ENCODE measurements at regions not wholly inside any gene's neighbourhood (a gene's known extent, or its start where the extent isn't known, plus 50 kb on each side); places are given as distances from the start of the nearest gene placed in this dataset.

DNA sequence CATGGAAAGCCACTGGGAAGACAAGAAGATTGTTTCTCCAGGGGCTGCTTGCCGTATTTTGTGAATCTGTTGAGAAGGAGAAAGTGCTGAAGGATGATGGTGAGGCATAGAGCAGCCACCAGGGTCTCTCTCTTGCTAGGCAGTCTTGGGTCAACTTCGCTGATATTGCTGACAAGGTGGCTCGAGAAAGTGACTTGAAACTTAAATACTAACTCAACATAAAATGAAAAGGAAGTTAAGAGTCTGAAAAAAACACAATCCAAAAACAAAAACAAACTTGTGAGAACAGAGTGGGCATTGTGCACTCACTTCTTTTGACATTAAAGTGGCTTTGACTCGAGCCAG, 90.1 kb downstream of the CHST2 start:
- Histone ChIP-seq H4K20me1 (ENCODE audit: insufficient read depth, low read length) (no peaks in the 10 kb centered on the region), H2AFZ (ENCODE audit: low read depth, low read length) (no peak overlapping the region), H3K4me2 (ENCODE audit: low read length) (no peak overlapping the region), H3K27me3 (ENCODE audit: insufficient read depth, low read length) (no peaks in the 10 kb centered on the region), H3K4me1 (ENCODE audit: insufficient read depth, low read length) (peaks cover 3% of the 10 kb centered on the region), H3K9me3 (ENCODE audit: insufficient read depth, low read depth, low read length) (no peaks in the 10 kb centered on the region), H3K4me3 (ENCODE audit: insufficient read depth, low read depth, low read length) (no peak overlapping the region), H3K27ac (ENCODE audit: low read depth, low read length) (no peak overlapping the region), H3K9ac (ENCODE audit: low read length) (no peak overlapping the region), H3K36me3 (ENCODE audit: insufficient read depth, low read length) (no peaks in the 10 kb centered on the region), H3K79me2 (ENCODE audit: insufficient read depth, low read length) (no peaks in the 10 kb centered on the region)
- H3K27me3 Mint-ChIP-seq (ENCODE audit: low read depth, unreplicated experiment) = peaks cover 3% of the 10 kb centered on the region
- H3K4me3 Mint-ChIP-seq (ENCODE audit: unreplicated experiment) = no peak overlapping the region
- H3K36me3 Mint-ChIP-seq (ENCODE audit: low read depth, unreplicated experiment) = peaks cover 2% of the 10 kb centered on the region
- TF ChIP-seq, protein P1, sequence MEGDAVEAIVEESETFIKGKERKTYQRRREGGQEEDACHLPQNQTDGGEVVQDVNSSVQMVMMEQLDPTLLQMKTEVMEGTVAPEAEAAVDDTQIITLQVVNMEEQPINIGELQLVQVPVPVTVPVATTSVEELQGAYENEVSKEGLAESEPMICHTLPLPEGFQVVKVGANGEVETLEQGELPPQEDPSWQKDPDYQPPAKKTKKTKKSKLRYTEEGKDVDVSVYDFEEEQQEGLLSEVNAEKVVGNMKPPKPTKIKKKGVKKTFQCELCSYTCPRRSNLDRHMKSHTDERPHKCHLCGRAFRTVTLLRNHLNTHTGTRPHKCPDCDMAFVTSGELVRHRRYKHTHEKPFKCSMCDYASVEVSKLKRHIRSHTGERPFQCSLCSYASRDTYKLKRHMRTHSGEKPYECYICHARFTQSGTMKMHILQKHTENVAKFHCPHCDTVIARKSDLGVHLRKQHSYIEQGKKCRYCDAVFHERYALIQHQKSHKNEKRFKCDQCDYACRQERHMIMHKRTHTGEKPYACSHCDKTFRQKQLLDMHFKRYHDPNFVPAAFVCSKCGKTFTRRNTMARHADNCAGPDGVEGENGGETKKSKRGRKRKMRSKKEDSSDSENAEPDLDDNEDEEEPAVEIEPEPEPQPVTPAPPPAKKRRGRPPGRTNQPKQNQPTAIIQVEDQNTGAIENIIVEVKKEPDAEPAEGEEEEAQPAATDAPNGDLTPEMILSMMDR (IDR thresholded peaks at IDR 0.05; ENCODE audit: insufficient read depth, low read depth, low read length) = no peak
- no peak for TF ChIP-seq EZH2 (IDR thresholded peaks at IDR 0.05; ENCODE audit: insufficient read depth, low read length)
- DNase-seq (ENCODE audit: low read depth) (no peak), FAIRE-seq (no peak)
- H3K27ac Mint-ChIP-seq (ENCODE audit: unreplicated experiment) = no peak overlapping the region
- peaks cover 19% of the 10 kb centered on the region for H3K4me1 Mint-ChIP-seq (ENCODE audit: low read depth, unreplicated experiment)
- peaks cover 5% of the 10 kb centered on the region for H3K9me3 Mint-ChIP-seq (ENCODE audit: unreplicated experiment)

DNA sequence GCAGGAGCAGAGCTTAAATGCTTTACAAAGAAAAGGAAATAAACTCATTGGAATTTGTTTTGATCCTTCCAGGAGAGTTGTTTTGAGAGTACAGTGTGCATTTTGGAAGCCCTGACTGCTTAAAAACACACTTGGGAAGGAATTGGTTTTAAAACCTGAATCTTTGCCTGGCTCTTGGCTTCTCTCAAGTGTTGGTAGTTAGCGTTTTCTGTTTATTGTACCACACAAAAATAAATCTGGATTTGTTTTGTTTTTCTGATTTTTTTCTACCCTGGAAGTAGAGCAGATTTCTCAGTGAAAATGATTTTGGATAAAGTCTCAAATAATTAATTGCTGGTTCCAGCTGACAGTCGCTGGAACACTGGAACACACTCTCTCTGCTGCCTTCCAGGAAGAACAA, 90.6 kb downstream of the CHST2 start:
- no peak overlapping the region for H3K27ac ChIP-seq (ENCODE audit: low read depth, low read length)
- no peak overlapping the region for H3K4me3 Mint-ChIP-seq (ENCODE audit: unreplicated experiment)
- peaks cover 2% of the 10 kb centered on the region for H3K36me3 Mint-ChIP-seq (ENCODE audit: low read depth, unreplicated experiment)
- no peak for TF ChIP-seq EZH2 (IDR thresholded peaks at IDR 0.05; ENCODE audit: insufficient read depth, low read length)
- TF ChIP-seq, protein P1 (IDR thresholded peaks at IDR 0.05; ENCODE audit: insufficient read depth, low read depth, low read length) = no peak
- H3K79me2 ChIP-seq (ENCODE audit: insufficient read depth, low read length) = no peaks in the 10 kb centered on the region
- H3K9ac ChIP-seq (ENCODE audit: low read length) = no peak overlapping the region
- no peak overlapping the region for H3K27ac Mint-ChIP-seq (ENCODE audit: unreplicated experiment)
- FAIRE-seq = no peak
- no peak overlapping the region for H3K4me2 ChIP-seq (ENCODE audit: low read length)
- peaks cover 5% of the 10 kb centered on the region for H3K9me3 Mint-ChIP-seq (ENCODE audit: unreplicated experiment)
- peaks cover 3% of the 10 kb centered on the region for H3K27me3 Mint-ChIP-seq (ENCODE audit: low read depth, unreplicated experiment)
- no peak for DNase-seq (ENCODE audit: low read depth)
- no peaks in the 10 kb centered on the region for H3K9me3 ChIP-seq (ENCODE audit: insufficient read depth, low read depth, low read length)
- no peak overlapping the region for H3K4me3 ChIP-seq (ENCODE audit: insufficient read depth, low read depth, low read length)
- no peaks in the 10 kb centered on the region for H3K36me3 ChIP-seq (ENCODE audit: insufficient read depth, low read length)
- peaks cover 3% of the 10 kb centered on the region for H3K4me1 ChIP-seq (ENCODE audit: insufficient read depth, low read length)
- H2AFZ ChIP-seq (ENCODE audit: low read depth, low read length) = no peak overlapping the region
- H3K4me1 Mint-ChIP-seq (ENCODE audit: low read depth, unreplicated experiment) = peaks cover 19% of the 10 kb centered on the region
- H4K20me1 ChIP-seq (ENCODE audit: insufficient read depth, low read length) = no peaks in the 10 kb centered on the region
- no peaks in the 10 kb centered on the region for H3K27me3 ChIP-seq (ENCODE audit: insufficient read depth, low read length)

DNA sequence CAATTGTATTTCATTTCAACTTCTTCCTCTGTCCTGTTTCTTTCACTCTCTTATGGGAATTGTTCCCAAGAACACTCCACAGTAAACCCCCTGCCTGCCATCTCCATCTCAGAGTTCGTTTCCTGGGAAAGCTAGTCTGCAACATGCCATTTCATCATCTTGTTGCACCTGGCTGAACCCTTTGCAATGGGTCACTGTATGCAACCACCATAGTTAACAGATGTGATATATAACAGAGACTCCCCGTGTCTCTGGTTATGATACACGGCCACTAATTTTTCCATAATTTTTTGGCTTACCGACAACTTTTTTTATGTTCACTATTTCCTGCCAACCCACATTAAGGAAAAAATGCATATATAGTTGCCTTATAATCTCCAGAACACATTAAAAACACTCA, 95.5 kb downstream of the CHST2 start:
- DNase-seq (ENCODE audit: low read depth) = no peak
- Histone ChIP-seq H3K36me3 (ENCODE audit: insufficient read depth, low read length) (no peaks in the 10 kb centered on the region), H3K27ac (ENCODE audit: low read depth, low read length) (no peak overlapping the region), H3K4me1 (ENCODE audit: insufficient read depth, low read length) (no peaks in the 10 kb centered on the region), H3K79me2 (ENCODE audit: insufficient read depth, low read length) (no peaks in the 10 kb centered on the region), H3K27me3 (ENCODE audit: insufficient read depth, low read length) (peaks cover 3% of the 10 kb centered on the region), H4K20me1 (ENCODE audit: insufficient read depth, low read length) (no peaks in the 10 kb centered on the region), H3K4me2 (ENCODE audit: low read length) (no peak overlapping the region), H3K9me3 (ENCODE audit: insufficient read depth, low read depth, low read length) (no peaks in the 10 kb centered on the region), H2AFZ (ENCODE audit: low read depth, low read length) (no peak overlapping the region), H3K9ac (ENCODE audit: low read length) (no peak overlapping the region), H3K4me3 (ENCODE audit: insufficient read depth, low read depth, low read length) (no peak overlapping the region)
- peaks cover 4% of the 10 kb centered on the region for H3K9me3 Mint-ChIP-seq (ENCODE audit: unreplicated experiment)
- FAIRE-seq = no peak
- H3K27ac Mint-ChIP-seq (ENCODE audit: unreplicated experiment) = no peak overlapping the region
- peaks cover 3% of the 10 kb centered on the region for H3K27me3 Mint-ChIP-seq (ENCODE audit: low read depth, unreplicated experiment)
- TF ChIP-seq EZH2 (IDR thresholded peaks at IDR 0.05; ENCODE audit: insufficient read depth, low read length) = no peak
- TF ChIP-seq, protein P1 (IDR thresholded peaks at IDR 0.05; ENCODE audit: insufficient read depth, low read depth, low read length) = no peak
- H3K4me3 Mint-ChIP-seq (ENCODE audit: unreplicated experiment) = no peak overlapping the region
- no peaks in the 10 kb centered on the region for H3K36me3 Mint-ChIP-seq (ENCODE audit: low read depth, unreplicated experiment)
- H3K4me1 Mint-ChIP-seq (ENCODE audit: low read depth, unreplicated experiment) = peaks cover 10% of the 10 kb centered on the region

Measured in astrocyte (in vitro differentiated cells and primary cell).